Esophagus squamous epithelium (tissue), 5 donors: ENCODE measurements at regions not wholly inside any gene's neighbourhood (a gene's known extent, or its start where the extent isn't known, plus 50 kb on each side); places are given as distances from the start of the nearest gene placed in this dataset.

Source experiments
- DNase-seq: peaks from one replicate; lab custom pipeline; 2025; lab: John Stamatoyannopoulos, UW
- H3K27ac ChIP-seq, 4 donors: fragments of 200-600 bp; sonication (generic); one replicate each; pipeline ENCODE4 v1.5.1; 2016 to 2019; ENCODE audit warnings: mild to moderate bottlenecking in 1 of 4
- H3K27me3 ChIP-seq, 4 donors: fragments of 200-600 bp; sonication (generic); 1 replicate in 3 of 4; 2 replicates in 1 of 4; pipeline versions ENCODE4 v1.5.1 to v1.6.0; 2017 to 2021; ENCODE audit warnings: antibody characterized with exemption in 1 of 4
- H3K36me3 ChIP-seq, 3 donors: fragments of 200-600 bp; sonication (generic); one replicate each; pipeline ENCODE4 v1.5.1; 2016 to 2019
- H3K4me1 ChIP-seq, 3 donors: fragments of 200-600 bp; sonication (generic); one replicate each; pipeline ENCODE4 v1.5.1; 2017 to 2019
- H3K4me3 ChIP-seq, 4 donors: fragments of 200-600 bp; sonication (generic); 1 replicate in 3 of 4; 2 replicates in 1 of 4; pipeline ENCODE4 v1.5.1; 2016 to 2019; ENCODE audit warnings: mild to moderate bottlenecking in 2 of 4, moderate library complexity in 1 of 4
- H3K9me3 ChIP-seq, 3 donors: fragments of 200-600 bp; sonication (generic); one replicate each; pipeline ENCODE4 v1.5.1; 2016 to 2019
- CTCF ChIP-seq, 6 experiments: fragments of 450-650 bp in 4 of 6; fragments of 200-600 bp in 2 of 6; sonication (generic) in 2 of 6; IDR thresholded peaks; one replicate each; pipeline ENCODE4 v1.5.1; 2016 to 2019; ENCODE audit warnings: antibody characterized with exemption in 6 of 6, mild to moderate bottlenecking in 4 of 6, moderate library complexity in 4 of 6
- POLR2A ChIP-seq, 4 donors: fragments of 450-650 bp; IDR thresholded peaks; one replicate each; pipeline ENCODE4 v1.6.1; 2017; ENCODE audit warnings: antibody characterized with exemption in 4 of 4, mild to moderate bottlenecking in 4 of 4, moderate library complexity in 3 of 4
- WGBS, 2 donors: methylation state at CpG; one replicate each; pipeline ENCODE4 v1.1.5; 2018; 5-methylcytosine and 5-hydroxymethylcytosine counted together
- intact Hi-C: fragments of 100-400 bp; cut with DNase I; formaldehyde crosslinking; loops from one replicate; pipeline ENCODE4 v1.15.0; 2022
- donor health status: DM: yes; HTN: yes; CAD: no.

- Histone ChIP-seq H3K9me3 (no peaks in the 10 kb centered on the region), H3K4me3 (no peak overlapping the region), H3K27me3 (no peaks in the 10 kb centered on the region), H3K27ac (no peak overlapping the region), H3K36me3 (no peaks in the 10 kb centered on the region), H3K4me1 (no peaks in the 10 kb centered on the region)
- DNase-seq: no peak
- TF ChIP-seq CTCF (IDR thresholded peaks at IDR 0.05) (no peak), POLR2A (IDR thresholded peaks at IDR 0.05) (no peak)
- WGBS, 2 donors: 35 to 50% methylated on average over 1 of the region's 1 CpG
- intact Hi-C loops: no loop called here
Observed at GRCh38 chr6:21533678-21534077, 59.9 kb upstream of the SOX4 start.

GRCh38 chr6:21536280-21536766, 57.2 kb upstream of the SOX4 start:
- Histone ChIP-seq H3K4me3 (no peak overlapping the region), H3K36me3 (no peaks in the 10 kb centered on the region), H3K4me1 (no peaks in the 10 kb centered on the region), H3K27me3 (no peaks in the 10 kb centered on the region), H3K27ac (no peak overlapping the region), H3K9me3 (no peaks in the 10 kb centered on the region)
- 89 to 94% methylated on average over 5 of the region's 5 CpGs for WGBS, 2 donors
- intact Hi-C loops: no loop called here
- no peak for DNase-seq
- TF ChIP-seq CTCF (IDR thresholded peaks at IDR 0.05): no peak
- no peak for TF ChIP-seq POLR2A (IDR thresholded peaks at IDR 0.05)

GRCh38 chr6:21537637-21538036, 55.9 kb upstream of the SOX4 start:
- no peaks in the 10 kb centered on the region for H3K36me3 ChIP-seq
- WGBS, 2 donors: 78 to 79% methylated on average over 2 of the region's 2 CpGs
- H3K27ac ChIP-seq: no peak overlapping the region
- H3K4me3 ChIP-seq: no peak overlapping the region
- H3K27me3 ChIP-seq: no peaks in the 10 kb centered on the region
- no peaks in the 10 kb centered on the region for H3K4me1 ChIP-seq
- intact Hi-C loops: no loop called here
- no peaks in the 10 kb centered on the region for H3K9me3 ChIP-seq
- TF ChIP-seq POLR2A (IDR thresholded peaks at IDR 0.05) (no peak), CTCF (IDR thresholded peaks at IDR 0.05) (no peak)
- DNase-seq: no peak

- DNase-seq: no peak
- no peak overlapping the region for H3K27ac ChIP-seq
Observed at GRCh38 chr6:21538186-21538798, 55.3 kb upstream of the SOX4 start.

More at GRCh38 chr6:21538186-21538798, 55.3 kb upstream of the SOX4 start:
- no peak for TF ChIP-seq CTCF (IDR thresholded peaks at IDR 0.05)
- no peak for TF ChIP-seq POLR2A (IDR thresholded peaks at IDR 0.05)
- Histone ChIP-seq H3K9me3 (no peaks in the 10 kb centered on the region), H3K27me3 (no peaks in the 10 kb centered on the region), H3K4me3 (no peak overlapping the region), H3K36me3 (no peaks in the 10 kb centered on the region), H3K4me1 (no peaks in the 10 kb centered on the region)
- intact Hi-C loops: no loop called here
- 71 to 73% methylated on average over 5 of the region's 5 CpGs for WGBS, 2 donors
